ENCODE measurements at regions not wholly inside any gene's neighbourhood (a gene's known extent, or its start where the extent isn't known, plus 50 kb on each side); places are given as distances from the start of the nearest gene placed in this dataset.

- no peaks in the 10 kb centered on the region for H3K27me3 Mint-ChIP-seq (ENCODE audit: insufficient read depth, low read depth)
- DNase-seq (ENCODE audit: low spot score) = no peak
- no peak overlapping the region for H3K27ac Mint-ChIP-seq
- no peaks in the 10 kb centered on the region for H3K36me3 Mint-ChIP-seq
- Histone ChIP-seq H3K9me3 (ENCODE audit: low read depth) (no peaks in the 10 kb centered on the region), H3K36me3 (no peaks in the 10 kb centered on the region), H3F3A (ENCODE audit: low read depth) (no peaks in the 10 kb centered on the region), H3K9ac (no peak overlapping the region), H3K27me3 (no peaks in the 10 kb centered on the region), H2AFZ (replicated peaks) (no peak overlapping the region), H3K79me2 (ENCODE audit: low read depth) (no peaks in the 10 kb centered on the region), H3K27ac (no peak overlapping the region), H3K4me1 (no peaks in the 10 kb centered on the region), H3K4me3 (no peak overlapping the region), H3K4me2 (no peak overlapping the region), H4K20me1 (ENCODE audit: low read depth) (no peaks in the 10 kb centered on the region)
- H3K9me3 Mint-ChIP-seq = no peaks in the 10 kb centered on the region
- H3K4me1 Mint-ChIP-seq = no peaks in the 10 kb centered on the region
- no peak overlapping the region for H3K4me3 Mint-ChIP-seq
- TF ChIP-seq EZH2 (IDR thresholded peaks at IDR 0.05) = no peak
- TF ChIP-seq EZH2phosphoT487 (IDR thresholded peaks at IDR 0.05) = no peak
- TF ChIP-seq CTCF (IDR thresholded peaks at IDR 0.05) = no peak
Measured at GRCh38 chr3:18567293-18567692, 142.2 kb upstream of the SATB1 start.

- H4K20me1 ChIP-seq (ENCODE audit: low read depth) = no peaks in the 10 kb centered on the region
- no peak overlapping the region for H3K27ac ChIP-seq
- H3K4me3 ChIP-seq = no peak overlapping the region
- H2AFZ ChIP-seq (replicated peaks) = no peak overlapping the region
- H3K27me3 ChIP-seq = no peaks in the 10 kb centered on the region
- H3K79me2 ChIP-seq (ENCODE audit: low read depth) = no peaks in the 10 kb centered on the region
- no peak overlapping the region for H3K9ac ChIP-seq
- H3K4me2 ChIP-seq = no peak overlapping the region
- Mint-ChIP-seq H3K4me1 (no peaks in the 10 kb centered on the region), H3K9me3 (no peaks in the 10 kb centered on the region), H3K4me3 (no peak overlapping the region), H3K27me3 (ENCODE audit: insufficient read depth, low read depth) (no peaks in the 10 kb centered on the region), H3K27ac (no peak overlapping the region), H3K36me3 (no peaks in the 10 kb centered on the region)
- H3K36me3 ChIP-seq = no peaks in the 10 kb centered on the region
- no peaks in the 10 kb centered on the region for H3K9me3 ChIP-seq (ENCODE audit: low read depth)
- H3K4me1 ChIP-seq = no peaks in the 10 kb centered on the region
- DNase-seq (ENCODE audit: low spot score) = no peak
- TF ChIP-seq EZH2 (IDR thresholded peaks at IDR 0.05) (no peak), CTCF (IDR thresholded peaks at IDR 0.05) (no peak), EZH2phosphoT487 (IDR thresholded peaks at IDR 0.05) (no peak)
- H3F3A ChIP-seq (ENCODE audit: low read depth) = no peaks in the 10 kb centered on the region
Measured at GRCh38 chr3:18562364-18563154, 137.4 kb upstream of the SATB1 start.

GRCh38 chr3:18559331-18559842, 134.2 kb upstream of the SATB1 start:
- TF ChIP-seq CTCF (IDR thresholded peaks at IDR 0.05) (peak; percentile 85), EZH2phosphoT487 (IDR thresholded peaks at IDR 0.05) (no peak), EZH2 (IDR thresholded peaks at IDR 0.05) (no peak)
- Histone ChIP-seq H3K27ac (no peak overlapping the region), H3K4me1 (no peaks in the 10 kb centered on the region), H3K9me3 (ENCODE audit: low read depth) (no peaks in the 10 kb centered on the region), H3K4me2 (no peak overlapping the region), H3K27me3 (no peaks in the 10 kb centered on the region), H3K79me2 (ENCODE audit: low read depth) (no peaks in the 10 kb centered on the region), H4K20me1 (ENCODE audit: low read depth) (no peaks in the 10 kb centered on the region), H2AFZ (replicated peaks) (peak overlapping the region; percentile 52), H3K9ac (no peak overlapping the region), H3K36me3 (no peaks in the 10 kb centered on the region), H3F3A (ENCODE audit: low read depth) (no peaks in the 10 kb centered on the region), H3K4me3 (no peak overlapping the region)
- Mint-ChIP-seq H3K27me3 (ENCODE audit: insufficient read depth, low read depth) (no peaks in the 10 kb centered on the region), H3K4me3 (no peak overlapping the region), H3K4me1 (no peaks in the 10 kb centered on the region), H3K9me3 (no peaks in the 10 kb centered on the region), H3K27ac (no peak overlapping the region), H3K36me3 (no peaks in the 10 kb centered on the region)
- peak; percentile 76 for DNase-seq (ENCODE audit: low spot score)

Measured in neural progenitor cell (in vitro differentiated cells).